SH-SY5Y (cell line): ENCODE measurements at regions not wholly inside any gene's neighbourhood (a gene's known extent, or its start where the extent isn't known, plus 50 kb on each side); places are given as distances from the start of the nearest gene placed in this dataset.

Experiments used
- GATA2 ChIP-seq: IDR thresholded peaks from 2 replicates; pipeline ENCODE4 v1.6.1; 2011; ENCODE audit warnings: mild to moderate bottlenecking, low read depth, low read length
- GATA3 ChIP-seq: IDR thresholded peaks from 2 replicates; pipeline ENCODE4 v1.6.1; 2011; ENCODE audit warnings: low read depth, mild to moderate bottlenecking, low read length, moderate library complexity

DNA sequence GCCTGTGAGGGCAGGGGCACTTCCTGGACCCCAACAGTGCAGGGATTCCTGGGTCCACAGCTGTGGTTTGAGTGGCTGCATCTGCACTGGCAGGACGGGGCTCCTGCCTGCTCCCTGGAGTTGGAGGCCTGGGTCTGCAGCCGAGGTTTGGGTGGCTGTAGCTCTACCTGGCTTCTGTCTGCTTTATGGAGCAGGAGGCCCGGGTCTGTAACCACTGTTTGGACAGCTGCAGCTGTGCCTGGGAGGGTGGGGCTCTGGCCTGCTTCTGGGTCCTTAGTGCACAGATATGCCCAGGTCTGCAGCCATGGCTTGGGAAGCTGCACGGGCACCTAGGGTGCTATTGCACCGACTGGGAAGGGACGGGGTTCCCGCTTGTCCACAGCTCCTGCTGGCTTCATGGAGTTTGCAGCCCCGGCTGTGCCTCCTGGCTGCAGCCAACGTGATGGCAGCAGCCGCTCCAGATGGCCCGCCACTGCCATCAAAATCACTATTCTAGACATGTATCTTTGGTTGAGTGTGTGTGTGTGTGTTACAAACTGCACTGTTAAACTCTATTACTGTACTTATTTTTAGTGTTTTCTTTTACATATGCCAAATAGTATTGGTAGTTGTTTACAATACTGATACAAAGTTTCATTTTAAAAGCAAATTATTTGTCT, 412.3 kb upstream of the KIRREL3 start:
- TF ChIP-seq GATA3 (no peak), GATA2 (no peak)
